GM12878 (cell line): ENCODE measurements at regions not wholly inside any gene's neighbourhood (a gene's known extent, or its start where the extent isn't known, plus 50 kb on each side); places are given as distances from the start of the nearest gene placed in this dataset.

Experiments
- ATAC-seq: fragments of 200-7000 bp; cut with Tn5 transposase; 3 replicates; pipeline ENCODE4 v1.9.1; 2020; ENCODE audit warnings: mild to moderate bottlenecking, moderate library complexity
- BruUV-seq: library from RNA; stranded (reverse); fragments of 400-500 nt; replicated peaks from 2 replicates; lab custom pipeline; 2021; lab: Mats Ljungman, UMichigan
- CTCF ChIA-PET: fragments of 300-600 bp; sonication (Branson Sonifier 250); formaldehyde crosslinking; extraction: SDS; loops from one replicate; lab custom pipeline; 2021; ENCODE audit warnings: inconsistent platforms; lab: Yijun Ruan, JAX
- POLR2A ChIA-PET: fragments of 350-600 bp; formaldehyde crosslinking; extraction: SDS; loops from one replicate; lab custom pipeline; 2021; ENCODE audit warnings: inconsistent platforms; lab: Charles Lee
- RAD21 ChIA-PET: fragments of 300-600 bp; sonication (Branson Sonifier 250); formaldehyde crosslinking; loops from one replicate; lab custom pipeline; 2023; ENCODE audit warnings: antibody characterized with exemption; ENCODE audit not compliant: unreplicated experiment; lab: Charles Lee
- SMC1A ChIA-PET: fragments of 300-600 bp; sonication (Branson Sonifier 250); formaldehyde crosslinking; loops from one replicate; lab custom pipeline; 2023; ENCODE audit not compliant: unreplicated experiment, uncharacterized antibody; lab: Charles Lee
- DNase-seq: peaks from one replicate; pipeline ENCODE4 v3.0.0-alpha.2; 2011; ENCODE audit warnings: low read depth, low spot score
- FAIRE-seq: peaks from 3 replicates; lab custom pipeline; 2011; peaks lifted over from hg19 to GRCh38; lab: Jason Lieb, UNC
- H2AFZ ChIP-seq: 2 replicates; pipeline ENCODE4 v1.6.0; 2011; ENCODE audit warnings: low read depth, low read length, control low read depth; ENCODE audit not compliant: control insufficient read depth
- H3K27ac ChIP-seq: 2 replicates; pipeline ENCODE4 v1.5.1; 2011; ENCODE audit warnings: control low read depth; ENCODE audit not compliant: control insufficient read depth, insufficient read depth
- H3K27me3 ChIP-seq, 2 experiments: replicated peaks in 1 of 2; 2 replicates each; pipeline versions ENCODE4 v1.6.0 to v1.6.1; 2011; ENCODE audit warnings: low read length in 1 of 2; ENCODE audit not compliant: control insufficient read depth in 2 of 2, insufficient read depth in 2 of 2
- H3K36me3 ChIP-seq, 2 experiments: 2 replicates each; pipeline ENCODE4 v1.5.1; 2011; ENCODE audit warnings: low read length in 1 of 2; ENCODE audit not compliant: control insufficient read depth in 2 of 2, insufficient read depth in 2 of 2
- H3K4me1 ChIP-seq: 2 replicates; pipeline ENCODE4 v1.6.1; 2011; ENCODE audit warnings: mild to moderate bottlenecking, low read length, moderate library complexity, mixed read lengths; ENCODE audit not compliant: control insufficient read depth, insufficient read depth
- H3K4me2 ChIP-seq: 2 replicates; pipeline ENCODE4 v1.6.0; 2011; ENCODE audit warnings: control low read depth; ENCODE audit not compliant: control insufficient read depth, insufficient read depth
- H3K4me3 ChIP-seq: fragments of 200-600 bp; sonication (generic); 2 replicates; pipeline ENCODE4 v1.5.1; 2016
- H3K79me2 ChIP-seq: 2 replicates; pipeline ENCODE4 v1.6.0; 2011; ENCODE audit warnings: low read length; ENCODE audit not compliant: control insufficient read depth, insufficient read depth
- H3K9ac ChIP-seq: 2 replicates; pipeline ENCODE4 v1.8.0; 2011; ENCODE audit warnings: low read length, control low read depth, mixed read lengths; ENCODE audit not compliant: control insufficient read depth, insufficient read depth
- H3K9me3 ChIP-seq: replicated peaks from 3 replicates; pipeline ENCODE4 v1.5.1; 2011; ENCODE audit warnings: mild to moderate bottlenecking, low read length; ENCODE audit not compliant: control insufficient read depth, insufficient read depth
- H4K20me1 ChIP-seq: 2 replicates; pipeline ENCODE4 v1.6.0; 2011; ENCODE audit not compliant: control insufficient read depth, insufficient read depth
- CEBPB ChIP-seq, 2 experiments: fragments of 150-350 bp in 1 of 2; IDR thresholded peaks; 2 replicates each; pipeline ENCODE4 v1.6.1; 2012 to 2014; ENCODE audit warnings: low read depth in 2 of 2, low read length in 2 of 2, borderline replicate concordance in 1 of 2, inconsistent platforms in 1 of 2
- FOXK2 ChIP-seq: fragments of 450-650 bp; IDR thresholded peaks from 2 replicates; pipeline ENCODE4 v1.6.1; 2017; ENCODE audit warnings: mild to moderate bottlenecking, moderate library complexity
- NR2F1 ChIP-seq: fragments of 450-650 bp; conservative IDR thresholded peaks from 2 replicates; pipeline ENCODE4 v1.6.1; 2017; ENCODE audit warnings: mild to moderate bottlenecking
- PKNOX1 ChIP-seq: fragments of 450-650 bp; IDR thresholded peaks from 2 replicates; pipeline ENCODE4 v1.6.1; 2016; ENCODE audit warnings: mild to moderate bottlenecking
- RFX5 ChIP-seq: IDR thresholded peaks from 2 replicates; pipeline ENCODE4 v1.6.1; 2011; ENCODE audit warnings: low read depth, low read length, improper control_type of control experiment
- SKIL ChIP-seq: fragments of 450-650 bp; IDR thresholded peaks from 2 replicates; pipeline ENCODE4 v1.6.1; 2017; ENCODE audit warnings: mild to moderate bottlenecking, low read depth, inconsistent platforms; ENCODE audit not compliant: poor library complexity, severe bottlenecking
- TCF3 ChIP-seq: IDR thresholded peaks from 2 replicates; pipeline ENCODE4 v1.6.1; 2012; ENCODE audit warnings: low read depth, mild to moderate bottlenecking, low read length, borderline replicate concordance; ENCODE audit not compliant: insufficient read depth
- USF1 ChIP-seq: IDR thresholded peaks from 2 replicates; pipeline ENCODE4 v1.6.1; 2011; ENCODE audit warnings: borderline replicate concordance, low read depth, mild to moderate bottlenecking, moderate library complexity, mixed read lengths, low read length; ENCODE audit not compliant: insufficient read depth; ENCODE audit errors: extremely low read length
- ZBTB4 ChIP-seq: fragments of 450-650 bp; formaldehyde crosslinking; IDR thresholded peaks from 2 replicates; pipeline ENCODE4 v1.4.0; 2022; ENCODE audit warnings: mild to moderate bottlenecking, moderate library complexity
- WGBS: methylation state at CpG from one replicate; pipeline ENCODE4 v1.1.6; 2016; ENCODE audit warnings: low lambda C conversion rate; ENCODE audit not compliant: insufficient replicate concordance, insufficient coverage; ENCODE audit errors: missing lambda C conversion rate; 5-methylcytosine and 5-hydroxymethylcytosine counted together
- in situ Hi-C: fragments of 300-500 bp; cut with MboI; formaldehyde crosslinking; loops from 9 replicates; pipeline ENCODE4 v1.14.3; 2018; ENCODE audit warnings: mixed read lengths
- intact Hi-C: fragments of 100-400 bp; cut with micrococcal nuclease; formaldehyde crosslinking; loops from one replicate; pipeline ENCODE4 v1.14.2; 2022; ENCODE audit not compliant: unreplicated experiment

- in situ Hi-C loops = no loop called here
- RAD21 ChIA-PET = no interaction called here
- BruUV-seq = no TSS peak
- Histone ChIP-seq H3K4me1 (no peaks in the 10 kb centered on the region), H4K20me1 (no peaks in the 10 kb centered on the region), H2AFZ (no peak overlapping the region), H3K79me2 (no peaks in the 10 kb centered on the region), H3K36me3 (no peaks in the 10 kb centered on the region), H3K9me3 (no peaks in the 10 kb centered on the region), H3K27me3 (no peaks in the 10 kb centered on the region), H3K27ac (no peak overlapping the region), H3K4me2 (no peak overlapping the region), H3K4me3 (no peak overlapping the region), H3K9ac (no peak overlapping the region)
- ATAC-seq (no peak), DNase-seq (no peak), FAIRE-seq (no peak)
- POLR2A ChIA-PET = no interaction called here
- 68% methylated on average over 36 of the region's 36 CpGs for WGBS
- intact Hi-C loops = no loop called here
- no peak for TF ChIP-seq CEBPB (IDR thresholded peaks at IDR 0.05; ENCODE audit: borderline replicate concordance in 1 of 2, low read depth in 2 of 2, low read length in 2 of 2)
- TF ChIP-seq ZBTB4 (CRISPR knock-in tag) = no peak
- no peak for TF ChIP-seq PKNOX1
- no peak for TF ChIP-seq USF1
- no peak for TF ChIP-seq TCF3
- no peak for TF ChIP-seq NR2F1
- TF ChIP-seq FOXK2 = no peak
- no peak for TF ChIP-seq SKIL
- no peak for TF ChIP-seq RFX5
- SMC1A ChIA-PET = no interaction called here
- CTCF ChIA-PET = no interaction called here
Measured at GRCh38 chr4:16360694-16361262, 134.5 kb upstream of the TAPT1 start.
